Body of pancreas (tissue), 4 donors: ENCODE measurements at regions not wholly inside any gene's neighbourhood (a gene's known extent, or its start where the extent isn't known, plus 50 kb on each side); places are given as distances from the start of the nearest gene placed in this dataset.

ENCODE experiments used
- POLR2A ChIP-seq, 3 donors: fragments of 450-650 bp; IDR thresholded peaks; one replicate each; pipeline ENCODE4 v1.6.1; 2016; ENCODE audit warnings: antibody characterized with exemption in 3 of 3, mild to moderate bottlenecking in 2 of 3
- TF ChIP-seq, protein P1 (sequence below), 7 experiments: fragments of 450-650 bp in 4 of 7; fragments of 200-600 bp in 3 of 7; sonication (generic) in 3 of 7; IDR thresholded peaks; one replicate each; pipeline ENCODE4 v1.5.1; 2016 to 2019; ENCODE audit warnings: antibody characterized with exemption in 7 of 7

DNA sequence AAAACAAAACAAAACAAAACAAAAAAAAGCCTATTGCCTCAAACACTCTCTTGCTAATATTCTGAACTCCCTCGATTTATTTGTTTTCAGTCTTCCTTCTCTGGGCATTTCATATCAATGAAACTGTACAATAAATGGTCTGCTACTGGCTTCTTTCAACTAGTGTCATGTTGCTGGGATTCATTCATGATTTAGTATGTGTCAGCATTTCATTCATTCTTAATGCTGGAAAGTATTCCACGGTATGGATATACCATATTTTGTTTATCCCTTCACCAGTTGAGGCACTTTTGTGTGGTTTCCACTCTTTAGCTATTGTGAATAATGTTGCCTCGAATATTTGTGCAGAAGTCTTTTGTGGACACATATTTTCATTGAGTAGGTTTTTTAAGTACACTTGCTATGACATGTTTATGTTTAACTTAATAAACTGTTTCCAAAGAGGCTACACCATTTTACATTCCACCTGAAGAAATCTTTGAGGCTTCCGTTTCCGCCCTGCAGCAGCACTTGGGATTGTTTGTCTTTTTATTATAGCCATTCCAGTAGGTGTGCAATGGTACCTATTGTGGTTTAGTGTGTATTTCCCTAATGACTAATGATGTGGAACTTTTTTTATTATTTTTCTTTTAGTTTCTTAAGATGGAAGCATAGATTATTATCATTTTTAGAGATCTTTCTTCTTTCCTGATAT, 543.6 kb upstream of the SOX11 start:
- TF ChIP-seq POLR2A (IDR thresholded peaks at IDR 0.05), result no peak
- TF ChIP-seq, protein P1, sequence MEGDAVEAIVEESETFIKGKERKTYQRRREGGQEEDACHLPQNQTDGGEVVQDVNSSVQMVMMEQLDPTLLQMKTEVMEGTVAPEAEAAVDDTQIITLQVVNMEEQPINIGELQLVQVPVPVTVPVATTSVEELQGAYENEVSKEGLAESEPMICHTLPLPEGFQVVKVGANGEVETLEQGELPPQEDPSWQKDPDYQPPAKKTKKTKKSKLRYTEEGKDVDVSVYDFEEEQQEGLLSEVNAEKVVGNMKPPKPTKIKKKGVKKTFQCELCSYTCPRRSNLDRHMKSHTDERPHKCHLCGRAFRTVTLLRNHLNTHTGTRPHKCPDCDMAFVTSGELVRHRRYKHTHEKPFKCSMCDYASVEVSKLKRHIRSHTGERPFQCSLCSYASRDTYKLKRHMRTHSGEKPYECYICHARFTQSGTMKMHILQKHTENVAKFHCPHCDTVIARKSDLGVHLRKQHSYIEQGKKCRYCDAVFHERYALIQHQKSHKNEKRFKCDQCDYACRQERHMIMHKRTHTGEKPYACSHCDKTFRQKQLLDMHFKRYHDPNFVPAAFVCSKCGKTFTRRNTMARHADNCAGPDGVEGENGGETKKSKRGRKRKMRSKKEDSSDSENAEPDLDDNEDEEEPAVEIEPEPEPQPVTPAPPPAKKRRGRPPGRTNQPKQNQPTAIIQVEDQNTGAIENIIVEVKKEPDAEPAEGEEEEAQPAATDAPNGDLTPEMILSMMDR (IDR thresholded peaks at IDR 0.05), result no peak
